IPS-18a (cell line): ENCODE measurements at regions not wholly inside any gene's neighbourhood (a gene's known extent, or its start where the extent isn't known, plus 50 kb on each side); places are given as distances from the start of the nearest gene placed in this dataset.
"Not testable (repeated sequence)": the region's sequence is repeated elsewhere in the genome, so short reads cannot be mapped to it uniquely, and the experiment has no call there.

Experiments
- H3K27ac ChIP-seq: one replicate; pipeline ENCODE4 v1.5.1; 2013; ENCODE audit warnings: low read length
- H3K27me3 ChIP-seq: one replicate; pipeline ENCODE4 v1.6.1; 2013; ENCODE audit warnings: mild to moderate bottlenecking, low read length; ENCODE audit not compliant: control insufficient read depth, insufficient read depth
- H3K36me3 ChIP-seq: one replicate; pipeline ENCODE4 v1.6.1; 2013; ENCODE audit warnings: low read depth, low read length; ENCODE audit not compliant: control insufficient read depth
- H3K4me1 ChIP-seq: one replicate; pipeline ENCODE4 v1.6.1; 2013; ENCODE audit warnings: low read depth, low read length; ENCODE audit not compliant: control insufficient read depth
- H3K4me3 ChIP-seq: one replicate; pipeline ENCODE4 v1.5.1; 2013; ENCODE audit warnings: low read length
- H3K9ac ChIP-seq: one replicate; pipeline ENCODE4 v1.6.1; 2013; ENCODE audit warnings: mild to moderate bottlenecking, low read length, moderate library complexity
- H3K9me3 ChIP-seq: one replicate; pipeline ENCODE4 v1.6.1; 2013; ENCODE audit warnings: low read depth, low read length; ENCODE audit not compliant: control insufficient read depth

GRCh38 chr6:74519163-74519562 lies 686.7 kb downstream of the COL12A1 start:
- no peaks in the 10 kb centered on the region for H3K27me3 ChIP-seq
- no peaks in the 10 kb centered on the region for H3K4me1 ChIP-seq
- no peak overlapping the region for H3K9ac ChIP-seq
- no peak overlapping the region for H3K27ac ChIP-seq
- no peak overlapping the region for H3K4me3 ChIP-seq
- H3K9me3 ChIP-seq = no peaks in the 10 kb centered on the region
- H3K36me3 ChIP-seq = no peaks in the 10 kb centered on the region

GRCh38 chr6:74518035-74518434 lies 687.8 kb downstream of the COL12A1 start:
- no peak overlapping the region for H3K9ac ChIP-seq
- H3K27me3 ChIP-seq = no peaks in the 10 kb centered on the region
- no peak overlapping the region for H3K4me3 ChIP-seq
- no peaks in the 10 kb centered on the region for H3K9me3 ChIP-seq
- no peaks in the 10 kb centered on the region for H3K36me3 ChIP-seq
- H3K4me1 ChIP-seq = no peaks in the 10 kb centered on the region
- no peak overlapping the region for H3K27ac ChIP-seq

- Histone ChIP-seq H3K4me3 (no peak overlapping the region), H3K9me3 (peaks cover 8% of the 10 kb centered on the region), H3K36me3 (no peaks in the 10 kb centered on the region), H3K27me3 (no peaks in the 10 kb centered on the region), H3K9ac (no peak overlapping the region), H3K4me1 (no peaks in the 10 kb centered on the region), H3K27ac (no peak overlapping the region)
Observed at GRCh38 chr6:74510878-74511277, 695.0 kb downstream of the COL12A1 start.

GRCh38 chr6:74507649-74508048 lies 698.2 kb downstream of the COL12A1 start:
- Histone ChIP-seq H3K36me3 (no peaks in the 10 kb centered on the region), H3K4me1 (no peaks in the 10 kb centered on the region), H3K27me3 (no peaks in the 10 kb centered on the region), H3K9ac (no peak overlapping the region), H3K4me3 (no peak overlapping the region), H3K9me3 (peaks cover 11% of the 10 kb centered on the region), H3K27ac (no peak overlapping the region)

GRCh38 chr6:74505391-74505790 lies 700.5 kb downstream of the COL12A1 start:
- Histone ChIP-seq H3K36me3 (no peaks in the 10 kb centered on the region), H3K4me3 (no peak overlapping the region), H3K27me3 (no peaks in the 10 kb centered on the region), H3K9me3 (peaks cover 8% of the 10 kb centered on the region), H3K27ac (no peak overlapping the region), H3K4me1 (no peaks in the 10 kb centered on the region), H3K9ac (no peak overlapping the region)

GRCh38 chr6:74504941-74505340 lies 700.9 kb downstream of the COL12A1 start:
- no peak overlapping the region for H3K9ac ChIP-seq
- no peaks in the 10 kb centered on the region for H3K36me3 ChIP-seq
- no peaks in the 10 kb centered on the region for H3K27me3 ChIP-seq
- H3K27ac ChIP-seq = no peak overlapping the region
- no peak overlapping the region for H3K4me3 ChIP-seq
- no peaks in the 10 kb centered on the region for H3K4me1 ChIP-seq
- peaks cover 6% of the 10 kb centered on the region for H3K9me3 ChIP-seq

- Histone ChIP-seq H3K9me3 (no peaks in the 10 kb centered on the region), H3K4me3 (no peak overlapping the region), H3K27ac (no peak overlapping the region), H3K27me3 (no peaks in the 10 kb centered on the region), H3K4me1 (no peaks in the 10 kb centered on the region), H3K9ac (no peak overlapping the region), H3K36me3 (no peaks in the 10 kb centered on the region)
Observed at GRCh38 chr6:74492587-74492986, 713.3 kb downstream of the COL12A1 start.

- Histone ChIP-seq H3K9ac (no peak overlapping the region), H3K36me3 (no peaks in the 10 kb centered on the region), H3K27me3 (no peaks in the 10 kb centered on the region), H3K4me1 (no peaks in the 10 kb centered on the region), H3K9me3 (no peaks in the 10 kb centered on the region), H3K27ac (no peak overlapping the region), H3K4me3 (no peak overlapping the region)
Observed at GRCh38 chr6:74491844-74492374, 713.9 kb downstream of the COL12A1 start.

- not testable (repeated sequence) for H3K27me3 ChIP-seq, H3K4me3 ChIP-seq, H3K27ac ChIP-seq, H3K4me1 ChIP-seq, H3K9me3 ChIP-seq, H3K9ac ChIP-seq, H3K36me3 ChIP-seq
Observed at GRCh38 chr6:74488726-74489125, 717.1 kb downstream of the COL12A1 start.

GRCh38 chr6:74482180-74482579 lies 723.7 kb downstream of the COL12A1 start:
- no peak overlapping the region for H3K9ac ChIP-seq
- no peaks in the 10 kb centered on the region for H3K27me3 ChIP-seq
- no peaks in the 10 kb centered on the region for H3K36me3 ChIP-seq
- no peaks in the 10 kb centered on the region for H3K9me3 ChIP-seq
- no peak overlapping the region for H3K27ac ChIP-seq
- H3K4me1 ChIP-seq = no peaks in the 10 kb centered on the region
- no peak overlapping the region for H3K4me3 ChIP-seq

GRCh38 chr6:74480561-74480960 lies 725.3 kb downstream of the COL12A1 start:
- no peak overlapping the region for H3K4me3 ChIP-seq
- H3K9ac ChIP-seq = no peak overlapping the region
- H3K9me3 ChIP-seq = no peaks in the 10 kb centered on the region
- no peaks in the 10 kb centered on the region for H3K36me3 ChIP-seq
- H3K27me3 ChIP-seq = no peaks in the 10 kb centered on the region
- H3K27ac ChIP-seq = no peak overlapping the region
- H3K4me1 ChIP-seq = no peaks in the 10 kb centered on the region

GRCh38 chr6:74479960-74480359 lies 725.9 kb downstream of the COL12A1 start:
- Histone ChIP-seq H3K4me1 (no peaks in the 10 kb centered on the region), H3K36me3 (no peaks in the 10 kb centered on the region), H3K9me3 (no peaks in the 10 kb centered on the region), H3K27me3 (no peaks in the 10 kb centered on the region), H3K9ac (no peak overlapping the region), H3K27ac (no peak overlapping the region), H3K4me3 (no peak overlapping the region)
